ENCODE measurements at regions not wholly inside any gene's neighbourhood (a gene's known extent, or its start where the extent isn't known, plus 50 kb on each side); places are given as distances from the start of the nearest gene placed in this dataset.
A peak's percentile ranks its signal among the peaks of the same experiment; 100 is the strongest.

DNA sequence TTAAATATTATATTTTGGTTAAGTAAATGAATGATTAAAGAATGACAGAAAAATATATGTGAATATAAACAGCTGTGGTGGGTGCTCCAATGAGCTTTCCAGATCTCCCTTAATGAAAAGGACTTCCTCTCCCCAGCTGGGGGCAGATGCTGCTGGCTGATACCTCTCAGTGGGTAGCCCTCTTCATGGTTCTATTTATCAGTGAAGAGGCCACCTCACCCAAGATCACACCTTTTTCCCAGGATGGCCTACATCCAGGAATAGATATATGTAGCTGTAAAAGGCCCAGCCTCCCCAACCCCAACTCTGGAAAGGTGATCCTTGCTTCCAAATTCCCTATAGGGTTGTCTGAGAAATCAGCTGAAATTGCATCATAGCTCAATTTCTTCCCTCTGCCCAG is 135.2 kb upstream of the ACVR2A start:
- DNase-seq = no peak

DNA sequence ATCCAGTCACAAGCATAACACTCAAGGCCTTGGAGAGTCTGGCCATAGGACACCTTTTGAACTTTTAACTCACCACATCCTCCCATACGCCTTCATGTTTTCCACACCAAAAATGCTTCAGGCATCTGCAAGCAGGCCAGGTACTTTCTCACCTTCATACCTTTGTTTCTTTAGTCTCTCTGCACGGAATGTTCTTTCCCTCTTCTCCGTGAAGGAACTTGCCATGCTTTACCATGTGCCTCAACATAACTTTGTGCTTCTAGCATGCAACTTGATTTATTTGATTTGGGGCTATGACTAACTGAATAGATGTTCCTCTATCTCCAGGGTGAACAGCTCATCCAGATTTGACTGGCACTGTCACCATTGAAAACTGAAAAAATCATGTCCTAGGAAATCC is 141.7 kb upstream of the ACVR2A start:
- DNase-seq = no peak

DNA sequence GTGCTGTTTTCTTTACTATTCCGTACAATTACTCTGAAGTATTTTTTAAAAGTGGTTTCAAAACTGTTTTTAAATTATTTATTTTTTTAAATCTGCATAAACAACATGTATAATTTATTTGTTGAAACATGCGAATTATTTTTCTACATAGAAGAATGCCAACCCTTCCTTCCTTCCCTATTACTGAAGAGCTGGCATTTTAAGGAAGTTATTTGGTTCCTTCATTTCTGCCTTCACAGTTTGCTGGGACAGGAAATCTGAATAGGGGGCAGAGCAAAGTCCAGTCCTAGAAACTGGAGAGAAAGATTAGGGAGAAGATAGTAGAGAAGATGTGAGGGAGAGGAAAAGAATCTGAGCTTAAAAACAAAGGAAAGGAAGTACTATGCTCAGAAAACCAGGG is 146.7 kb upstream of the ACVR2A start:
- no peak for DNase-seq

DNA sequence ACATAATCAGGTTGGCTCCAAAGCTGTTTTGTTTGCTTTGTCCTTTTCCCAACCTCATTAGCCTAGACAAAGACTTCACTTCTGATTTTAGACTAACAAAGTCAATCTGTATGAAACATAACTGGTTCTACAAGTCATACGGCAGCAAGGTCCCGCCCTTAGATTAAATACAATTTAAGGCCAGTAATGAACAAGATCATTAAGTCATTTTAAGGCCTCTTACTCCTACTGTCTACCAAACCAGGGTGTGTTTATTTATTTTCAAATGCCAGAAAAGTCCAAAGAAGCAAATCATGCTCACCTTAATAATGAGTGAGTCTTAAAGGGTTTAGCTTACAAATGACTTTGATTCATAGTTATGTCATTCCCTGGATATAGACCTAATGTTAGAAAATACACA is 148.4 kb upstream of the ACVR2A start:
- DNase-seq = peak; percentile 90

DNA sequence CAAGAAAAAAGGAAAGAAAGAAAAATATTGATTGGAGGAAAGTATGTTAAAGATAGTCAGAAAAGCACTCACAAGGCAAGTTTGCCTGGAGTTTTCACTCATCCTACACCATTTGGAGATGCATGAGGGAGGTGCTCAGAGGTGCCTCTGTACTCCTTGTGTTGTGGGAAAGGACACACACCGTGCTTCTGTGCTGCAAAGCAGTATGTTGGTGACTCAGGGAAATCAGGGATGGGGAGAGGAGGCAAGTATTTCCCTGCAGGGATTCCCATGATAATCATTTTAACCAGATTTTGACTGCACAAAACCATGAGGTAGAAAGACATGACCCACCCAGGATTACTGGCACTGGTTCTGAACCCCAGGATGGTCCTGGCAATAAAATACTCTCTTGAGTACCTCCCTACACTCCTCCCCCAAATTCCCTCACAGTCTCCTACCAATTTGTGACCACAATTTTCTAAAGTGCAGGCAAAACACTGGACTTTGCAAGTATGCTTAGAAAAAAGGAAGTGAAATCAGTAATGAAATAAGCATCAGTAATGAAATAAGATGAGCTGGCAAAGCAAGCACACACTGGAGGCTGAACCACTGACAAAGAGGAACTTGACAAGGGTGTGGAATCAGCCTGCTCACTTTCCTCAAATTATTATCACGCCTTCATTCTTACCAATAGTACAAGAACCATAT is 155.5 kb upstream of the ACVR2A start:
- no peak for DNase-seq

DNA sequence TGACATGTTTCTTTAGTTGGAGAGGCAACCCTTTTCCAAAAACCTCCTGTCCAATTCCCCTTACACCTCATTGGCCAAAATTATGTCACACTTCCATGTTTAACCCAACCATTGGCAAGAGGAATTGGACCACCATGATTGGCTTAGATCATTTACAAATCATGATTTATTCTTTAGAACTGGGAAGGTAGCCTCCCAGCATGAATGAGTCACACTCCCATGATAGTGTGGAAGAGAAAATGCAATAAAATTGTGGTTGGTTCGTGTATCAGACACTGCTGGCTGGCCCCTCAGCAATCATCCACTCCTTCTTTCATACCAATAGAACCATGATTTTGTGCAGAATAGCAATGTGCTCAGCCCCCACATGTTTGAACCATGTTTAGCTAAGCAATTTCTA is 156.6 kb upstream of the ACVR2A start:
- no peak for DNase-seq

DNA sequence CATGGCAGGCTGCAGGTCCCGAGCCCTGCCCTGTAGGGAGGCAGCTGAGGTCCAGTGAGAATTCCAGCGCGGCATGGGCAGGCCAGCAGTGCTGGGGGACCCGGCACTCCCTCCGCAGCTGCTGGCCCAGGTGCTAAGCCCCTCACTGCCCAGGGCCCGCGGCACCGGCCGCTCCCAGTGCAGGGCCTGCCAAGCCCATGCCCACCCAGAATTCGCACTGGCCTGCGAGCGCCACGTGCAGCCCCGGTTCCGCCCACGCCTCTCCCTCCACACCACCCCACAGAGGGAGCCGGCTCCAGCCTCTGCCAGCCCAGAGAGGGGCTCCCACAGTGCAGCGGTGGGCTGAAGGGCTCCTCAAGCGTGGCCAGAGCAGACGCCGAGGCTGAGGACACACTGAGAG is 158.5 kb upstream of the ACVR2A start:
- no peak for DNase-seq

DNA sequence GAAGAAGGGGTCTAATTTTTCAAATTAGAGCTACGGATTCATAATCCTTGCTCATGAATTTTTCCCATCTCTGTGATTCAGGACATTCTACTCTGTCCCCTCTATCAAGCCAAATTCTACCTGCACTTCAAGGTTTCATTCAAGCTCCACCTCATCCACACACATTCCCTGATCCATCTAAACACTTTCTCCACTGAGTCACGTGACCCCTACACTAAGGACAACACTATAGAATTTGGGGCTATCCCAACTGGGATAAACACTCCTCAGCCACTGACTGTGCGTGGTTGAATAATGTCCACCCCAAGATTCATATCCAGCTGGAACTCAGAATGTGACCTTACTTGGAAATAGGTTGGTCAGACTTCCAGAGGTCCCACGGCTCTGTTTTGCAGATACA is 159.9 kb upstream of the ACVR2A start:
- DNase-seq = no peak

DNA sequence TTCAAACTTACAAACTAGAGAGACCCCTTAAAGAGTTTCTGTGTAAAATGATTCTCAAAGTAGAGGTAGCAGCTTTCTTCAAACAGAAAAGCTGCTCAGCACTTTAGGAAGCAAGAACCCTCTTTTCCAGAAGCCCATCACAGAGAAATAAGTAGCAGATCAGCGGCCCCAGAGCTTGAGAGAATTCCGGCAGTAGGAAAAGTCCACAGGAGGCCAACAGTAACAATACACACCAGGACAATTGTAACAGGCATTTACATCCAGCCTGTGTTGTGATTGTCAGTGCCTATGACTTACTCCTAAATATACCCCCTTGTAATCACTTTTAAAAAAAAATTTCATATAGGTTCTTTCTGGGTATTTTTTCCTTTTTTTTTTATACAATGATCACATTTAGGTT is 161.4 kb upstream of the ACVR2A start:
- DNase-seq = no peak

DNA sequence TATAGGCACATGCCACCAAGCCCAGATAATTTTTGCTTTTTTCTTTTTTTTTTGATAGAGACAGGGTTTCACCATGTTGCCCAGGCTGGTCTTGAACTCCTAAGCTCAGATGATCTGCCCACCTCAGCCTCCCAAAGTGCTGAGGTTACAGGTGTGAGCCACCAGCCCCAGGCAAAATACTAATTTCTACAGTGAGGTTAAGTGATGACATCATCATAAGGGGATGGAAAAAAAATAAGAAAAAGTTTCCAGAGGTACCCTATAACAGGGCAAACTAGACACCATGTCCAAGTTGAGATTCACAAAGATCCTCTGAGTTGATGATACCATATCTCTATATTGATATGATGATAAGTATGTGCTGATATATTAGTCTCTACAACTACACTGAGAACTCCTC is 163.7 kb upstream of the ACVR2A start:
- DNase-seq = no peak

DNA sequence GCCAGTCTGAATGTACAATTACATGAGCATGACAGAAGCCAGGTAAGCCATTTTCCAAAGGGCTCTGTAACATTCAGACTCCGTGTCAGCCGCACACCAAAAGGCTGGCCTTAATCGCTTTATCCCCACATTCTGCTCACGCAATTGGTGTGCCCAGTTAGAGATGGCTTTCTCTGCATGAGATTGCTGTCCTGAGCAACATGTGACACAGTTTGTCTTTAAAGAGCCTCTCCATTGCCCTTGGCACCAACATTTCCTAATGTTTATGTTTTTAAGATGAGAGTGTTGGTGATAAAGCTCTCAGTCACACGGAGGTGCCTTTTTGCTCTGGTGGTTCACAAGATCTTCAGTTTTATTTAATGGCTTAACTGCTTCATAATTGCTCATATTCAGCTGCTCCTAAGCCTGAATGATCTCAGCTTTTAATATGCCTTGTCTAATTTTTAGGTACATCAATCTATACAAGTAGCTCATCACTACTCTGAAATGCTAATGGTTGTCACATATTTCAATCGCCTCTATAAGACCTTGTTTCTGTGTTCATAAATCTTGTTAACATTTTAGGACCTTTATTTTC is 164.8 kb upstream of the ACVR2A start:
- DNase-seq = peak; percentile 95

DNA sequence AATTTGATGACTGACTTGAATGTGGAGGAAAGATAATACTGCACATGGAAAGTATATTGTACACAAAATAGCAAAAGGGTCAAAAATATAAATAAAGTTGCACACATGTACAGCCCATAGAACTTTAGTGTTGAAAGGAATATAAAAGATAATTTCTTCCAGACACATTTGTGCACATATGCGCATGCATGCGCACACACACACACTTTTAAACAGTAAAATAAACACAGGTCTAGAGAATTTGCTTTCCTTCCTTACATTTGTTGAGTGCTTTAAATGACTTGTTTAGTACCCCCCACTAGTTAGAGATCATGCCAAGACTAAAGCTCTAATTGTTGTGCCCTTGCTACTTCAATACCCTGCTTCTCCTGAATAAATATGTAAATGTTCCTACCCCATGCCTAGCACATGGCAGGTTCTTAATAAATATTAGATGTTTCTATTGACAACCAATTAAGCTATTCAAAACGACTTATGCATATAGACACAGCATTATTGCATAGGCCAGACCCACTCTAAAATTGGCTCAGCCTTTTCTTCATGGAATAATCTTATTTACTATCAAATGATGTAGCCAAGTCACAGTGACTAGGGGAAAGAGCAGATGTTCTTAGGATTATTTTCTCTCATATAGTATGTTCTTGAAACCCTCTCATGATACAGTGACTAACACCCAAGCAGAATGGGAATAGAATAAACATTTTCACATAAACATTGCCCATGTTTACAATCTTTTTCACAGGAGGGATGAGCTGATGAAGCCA is 165.5 kb upstream of the ACVR2A start:
- peak; percentile 96 for DNase-seq

DNA sequence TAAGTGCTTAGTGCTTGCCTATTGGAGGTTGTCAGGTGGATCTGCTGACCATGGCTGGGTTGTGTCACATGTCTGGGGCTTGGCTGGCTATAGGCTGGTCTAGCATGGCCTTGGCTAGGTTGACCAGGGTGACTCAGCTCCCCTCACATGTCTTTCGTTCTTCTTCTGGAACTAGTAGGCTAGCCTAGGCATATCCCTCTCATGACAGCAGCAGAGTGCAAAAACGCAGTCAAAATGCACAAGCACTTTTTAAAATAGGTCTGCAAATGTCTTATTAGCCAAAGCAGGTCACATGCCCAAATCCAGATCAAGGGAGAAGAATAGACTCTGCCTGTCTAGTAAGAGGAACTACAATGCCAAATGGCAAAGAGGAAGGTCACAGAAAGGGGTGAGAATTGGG is 179.7 kb upstream of the ACVR2A start:
- no peak for DNase-seq

DNA sequence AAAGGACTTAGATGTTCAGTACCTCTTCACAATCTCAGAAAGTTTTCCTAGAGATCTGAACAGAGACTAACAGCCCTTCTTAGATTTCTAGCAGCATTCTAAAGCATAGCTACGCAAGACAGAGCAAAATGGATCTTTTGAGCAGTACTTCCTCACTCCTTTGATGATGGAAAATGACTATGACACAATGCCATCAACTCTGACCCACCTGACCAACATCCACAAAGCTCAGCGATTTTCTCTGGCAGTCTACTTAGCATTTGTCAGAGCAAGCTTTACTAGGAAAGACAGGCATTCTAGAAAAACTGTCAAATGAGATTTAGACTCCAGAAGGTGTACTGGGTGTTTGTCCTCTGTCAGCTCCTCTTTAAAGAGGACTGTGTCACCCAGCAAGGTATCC is 180.9 kb upstream of the ACVR2A start:
- DNase-seq = no peak

DNA sequence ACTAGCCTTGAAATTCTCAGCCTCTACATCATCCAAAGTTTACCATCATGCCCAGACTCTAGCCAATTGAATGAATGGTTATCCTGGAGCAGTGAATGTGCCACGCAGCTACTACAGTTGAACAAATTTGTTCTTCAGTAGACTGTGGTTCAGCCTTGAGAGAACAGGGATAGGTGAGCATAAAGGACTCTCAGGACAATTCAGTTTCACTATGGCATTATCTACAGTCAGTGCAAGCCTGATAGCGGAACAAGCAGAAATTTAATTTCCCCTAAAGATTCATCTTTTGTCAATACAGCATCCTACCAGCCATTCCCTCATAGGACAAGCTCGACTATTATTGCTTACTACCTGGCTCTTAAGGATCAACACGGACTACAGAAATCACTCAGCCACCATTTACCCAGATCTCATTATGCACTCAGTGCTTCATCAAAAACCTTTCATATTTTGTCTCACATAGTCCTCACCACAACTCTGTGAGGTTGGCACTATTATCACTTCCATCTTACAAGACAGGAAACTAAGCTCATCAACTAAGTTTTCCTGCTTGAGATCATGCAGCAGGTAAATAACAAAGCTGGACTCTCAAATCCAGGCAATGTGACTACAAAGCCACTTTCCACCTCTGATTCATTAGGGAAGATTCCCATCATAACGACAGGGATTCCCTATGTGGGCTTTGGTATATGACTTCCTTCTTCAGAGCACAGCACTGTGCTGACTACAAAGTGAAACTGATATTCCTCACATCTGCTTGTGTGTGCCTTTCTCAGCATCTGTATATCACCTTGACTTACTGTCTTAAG is 181.5 kb upstream of the ACVR2A start:
- DNase-seq = no peak

DNA sequence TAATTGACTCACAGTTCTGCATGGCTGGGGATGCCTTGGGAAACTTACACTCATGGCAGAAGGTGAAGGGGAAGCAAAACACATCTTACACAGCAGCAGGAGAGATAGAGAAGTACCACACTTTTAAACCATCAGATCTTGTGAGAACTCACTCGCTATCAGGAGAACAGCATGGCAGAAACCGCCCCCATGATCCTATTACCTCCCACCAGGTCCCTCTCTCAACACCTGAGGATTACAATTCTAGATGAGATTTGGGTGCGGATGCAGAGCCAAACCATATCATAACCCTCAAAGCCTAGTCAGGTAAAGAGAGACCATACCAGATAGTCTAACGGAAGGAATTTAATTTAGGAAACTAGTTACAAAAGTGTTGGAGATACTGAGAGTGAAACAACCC is 182.6 kb upstream of the ACVR2A start:
- no peak for DNase-seq

DNA sequence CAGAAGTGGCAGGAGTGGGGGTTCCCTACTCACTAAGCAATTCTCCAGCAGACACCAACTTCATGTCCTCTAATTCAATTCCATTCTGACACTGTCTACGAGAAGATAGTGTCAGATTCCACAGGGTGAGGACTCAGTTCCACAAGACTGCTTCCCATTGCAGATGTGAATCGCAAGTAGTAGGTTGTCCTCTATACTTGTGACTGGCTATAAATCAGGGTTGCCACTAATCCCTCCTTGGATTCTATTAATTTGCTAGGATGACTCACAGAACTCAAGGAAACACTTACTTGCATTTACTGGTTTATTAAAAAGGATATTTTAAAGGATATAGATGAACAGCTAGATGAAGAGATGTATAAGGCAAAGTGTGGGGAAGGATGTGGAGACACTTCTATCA is 184.1 kb upstream of the ACVR2A start:
- DNase-seq = no peak

DNA sequence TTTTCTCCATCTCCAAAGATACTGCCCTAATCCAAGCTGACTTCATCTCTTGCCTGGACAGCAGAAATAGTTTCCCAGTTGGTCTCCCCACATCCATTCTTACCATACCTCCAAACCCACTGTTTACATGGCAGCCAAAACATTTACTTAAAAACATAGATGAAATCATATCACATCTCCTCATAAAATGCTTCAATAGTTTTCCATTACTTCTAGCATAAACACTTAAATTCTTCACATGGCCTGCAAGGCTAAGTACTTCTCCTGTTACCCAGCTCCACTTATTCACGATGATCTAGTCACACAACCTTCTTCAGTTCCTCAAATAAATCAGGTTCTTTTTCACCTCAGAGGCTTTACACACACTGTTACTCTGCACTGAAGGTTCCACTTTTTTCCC is 185.8 kb upstream of the ACVR2A start:
- DNase-seq = no peak

DNA sequence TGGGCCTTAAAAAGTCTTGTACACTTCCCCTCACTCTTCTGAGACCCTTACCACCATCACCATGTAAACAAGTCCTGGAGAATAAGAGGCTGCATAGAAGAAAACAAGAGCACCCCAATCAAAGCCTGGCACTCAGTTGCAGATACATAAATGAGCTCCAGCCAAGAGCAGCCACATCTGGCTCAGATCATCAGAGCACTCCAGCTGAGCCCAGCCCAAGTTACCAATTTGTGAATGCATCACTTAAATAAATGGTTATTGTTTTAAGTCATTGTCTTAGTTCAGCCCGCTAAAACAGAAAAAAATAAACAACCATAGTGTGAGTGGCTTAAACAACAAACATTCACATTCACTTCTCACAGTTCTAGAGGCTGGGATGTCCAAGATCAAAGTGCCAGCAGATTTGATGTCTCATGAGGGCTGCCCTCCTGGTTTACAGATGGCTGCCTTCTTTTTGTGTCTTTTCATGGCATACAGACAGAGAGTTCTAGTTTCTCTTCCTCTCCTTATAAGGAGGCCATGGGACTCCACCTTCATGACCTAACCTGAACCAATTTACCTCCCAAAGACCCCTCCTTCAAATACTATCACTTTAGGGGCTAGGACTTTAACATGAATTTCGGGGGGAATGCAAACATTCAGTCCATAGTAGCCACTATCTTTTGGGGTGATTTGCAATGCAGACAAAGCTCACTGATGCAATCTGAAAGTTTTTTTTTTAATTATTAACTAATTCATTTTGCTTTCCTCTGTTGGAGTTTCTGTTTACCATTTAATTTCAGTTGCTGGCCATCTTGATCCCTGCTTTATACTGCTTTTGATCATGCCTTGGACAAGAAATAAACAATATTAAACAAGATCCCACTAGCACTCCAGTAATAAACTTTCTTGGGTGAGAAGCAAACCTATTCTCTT is 187.5 kb upstream of the ACVR2A start:
- no peak for DNase-seq

DNA sequence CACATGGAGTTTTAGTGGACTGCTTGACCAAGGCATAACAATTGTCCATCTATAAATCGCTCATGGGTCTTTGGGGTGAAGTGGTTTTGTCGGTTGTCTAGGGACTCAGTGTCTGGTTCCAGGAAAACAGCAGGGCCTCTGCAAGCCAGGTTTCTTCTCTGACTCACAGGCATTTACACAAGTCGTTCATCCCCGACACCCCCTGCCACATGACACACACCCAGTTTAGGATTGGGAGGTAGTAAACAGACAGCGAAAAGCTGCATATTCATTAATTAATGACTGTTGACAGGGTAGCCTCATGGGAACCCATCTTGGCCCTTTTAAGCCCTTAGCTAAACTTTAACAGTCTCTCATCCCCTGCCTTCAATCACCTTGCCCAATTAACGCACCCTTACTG is 194.8 kb upstream of the ACVR2A start:
- DNase-seq = no peak

DNA sequence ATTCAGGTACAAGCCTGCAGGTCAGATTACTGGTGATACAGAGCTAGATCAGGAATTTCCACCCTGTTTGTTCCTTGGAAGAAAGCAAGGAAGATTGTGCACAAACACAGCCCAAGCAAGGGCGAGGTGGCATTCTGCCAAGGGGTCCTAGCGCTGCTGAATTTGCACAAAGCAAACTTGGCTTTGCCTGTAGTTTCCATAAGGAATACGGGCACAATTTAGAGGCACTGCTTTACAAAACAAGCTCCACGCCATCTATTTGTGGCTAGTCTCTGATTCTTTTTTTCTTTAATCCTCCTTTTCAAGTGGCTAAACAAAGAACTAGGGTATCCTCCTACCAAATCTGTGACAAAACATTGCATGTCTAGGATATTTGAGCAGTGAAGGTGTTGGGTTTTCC is 195.5 kb upstream of the ACVR2A start:
- no peak for DNase-seq

DNA sequence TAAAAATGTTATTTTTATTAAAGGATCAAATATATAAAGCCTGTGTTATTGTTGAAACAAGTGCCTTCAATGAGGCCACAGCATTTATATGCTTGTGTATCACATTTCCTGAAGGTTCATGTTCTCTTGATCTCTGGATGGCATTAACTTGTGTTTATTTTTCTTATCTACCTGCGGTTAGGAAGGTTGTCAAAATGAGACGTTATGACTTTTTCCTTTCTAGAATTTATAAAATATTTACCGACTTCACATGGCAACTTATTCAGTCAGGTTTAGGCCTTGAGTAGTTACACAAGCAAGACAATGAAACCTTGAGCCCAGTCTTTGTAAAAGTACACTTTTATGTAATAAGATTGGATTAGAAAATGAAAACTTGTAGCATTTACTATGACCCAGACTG is 196.4 kb upstream of the ACVR2A start:
- no peak for DNase-seq

DNA sequence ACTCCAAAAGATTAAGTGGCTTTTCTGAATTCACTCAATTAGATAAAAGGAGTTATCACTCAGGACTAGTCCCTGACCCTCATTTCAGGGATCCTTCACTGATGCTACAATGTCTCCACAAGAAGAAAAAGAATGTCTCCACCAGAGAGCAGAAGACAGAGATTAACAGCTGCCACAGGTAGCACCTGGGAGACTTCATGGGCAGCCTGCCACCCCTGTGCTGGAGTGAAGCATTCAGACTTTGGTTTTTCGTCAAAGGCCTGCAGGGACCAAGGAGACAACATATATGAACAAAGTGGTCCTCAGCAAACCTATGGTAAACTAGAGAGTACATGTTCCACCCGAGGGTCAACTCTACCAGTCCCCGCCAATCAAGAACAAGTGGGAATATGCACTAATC is 197.0 kb upstream of the ACVR2A start:
- no peak for DNase-seq

All from NCI-H748 treated with DMSO at 0.1 percent for 48 hours (cell line).